HepG2 (cell line): ENCODE measurements at regions not wholly inside any gene's neighbourhood (a gene's known extent, or its start where the extent isn't known, plus 50 kb on each side); places are given as distances from the start of the nearest gene placed in this dataset.
A peak's percentile ranks its signal among the peaks of the same experiment; 100 is the strongest.

Experiments used
- GATAD1 ChIP-seq: IDR thresholded peaks from 2 replicates; pipeline ENCODE4 v1.6.1; 2016; ENCODE audit warnings: missing genetic modification reagents, missing compliant biosample characterization
- HMG20B ChIP-seq: conservative IDR thresholded peaks from 2 replicates; pipeline ENCODE4 v1.6.1; 2016; ENCODE audit warnings: missing genetic modification reagents, missing compliant biosample characterization
- JARID2 ChIP-seq: sonication (generic); formaldehyde crosslinking; IDR thresholded peaks from 2 replicates; pipeline ENCODE4 v1.8.1; 2023; ENCODE audit warnings: missing genetic modification reagents, inconsistent platforms; ENCODE audit not compliant: insufficient replicate concordance
- RFXAP ChIP-seq: sonication (generic); formaldehyde crosslinking; IDR thresholded peaks from 2 replicates; pipeline ENCODE4 v1.4.0; 2020; ENCODE audit warnings: missing genetic modification reagents, borderline replicate concordance
- SALL1 ChIP-seq: sonication (generic); formaldehyde crosslinking; IDR thresholded peaks from 2 replicates; pipeline ENCODE4 v1.8.0; 2022; ENCODE audit warnings: mild to moderate bottlenecking, missing genetic modification reagents
- TMF1 ChIP-seq: sonication (generic); formaldehyde crosslinking; IDR thresholded peaks from 2 replicates; pipeline ENCODE4 v1.8.1; 2022; ENCODE audit warnings: low read depth, missing genetic modification reagents
- TSC22D2 ChIP-seq: sonication (generic); formaldehyde crosslinking; IDR thresholded peaks from 2 replicates; pipeline ENCODE4 v1.5.1; 2020; ENCODE audit warnings: missing genetic modification reagents, mild to moderate bottlenecking, borderline replicate concordance
- TF ChIP-seq, protein P1 (sequence below): sonication (generic); formaldehyde crosslinking; IDR thresholded peaks from 2 replicates; pipeline ENCODE4 v1.5.1; 2020; ENCODE audit warnings: mild to moderate bottlenecking, missing genetic modification reagents
- TF ChIP-seq, protein P2 (sequence below): sonication (generic); formaldehyde crosslinking; IDR thresholded peaks from 2 replicates; pipeline ENCODE4 v1.4.0; 2020; ENCODE audit warnings: mild to moderate bottlenecking, missing genetic modification reagents, borderline replicate concordance
- TF ChIP-seq, protein P3 (sequence below): sonication (generic); formaldehyde crosslinking; IDR thresholded peaks from 2 replicates; pipeline ENCODE4 v1.5.0; 2020; ENCODE audit warnings: mild to moderate bottlenecking, missing genetic modification reagents, borderline replicate concordance
- TF ChIP-seq, protein P4 (sequence below): sonication (generic); formaldehyde crosslinking; IDR thresholded peaks from 2 replicates; pipeline ENCODE4 v1.8.0; 2022; ENCODE audit warnings: missing genetic modification reagents, mild to moderate bottlenecking, borderline replicate concordance
- TF ChIP-seq, protein P5 (sequence below): sonication (generic); formaldehyde crosslinking; IDR thresholded peaks from 2 replicates; pipeline ENCODE4 v1.4.0; 2020; ENCODE audit warnings: mild to moderate bottlenecking, missing genetic modification reagents
- TF ChIP-seq, protein P6 (sequence below): sonication (generic); formaldehyde crosslinking; IDR thresholded peaks from 2 replicates; pipeline ENCODE4 v1.5.1; 2020; ENCODE audit warnings: mild to moderate bottlenecking, moderate library complexity, missing genetic modification reagents

DNA sequence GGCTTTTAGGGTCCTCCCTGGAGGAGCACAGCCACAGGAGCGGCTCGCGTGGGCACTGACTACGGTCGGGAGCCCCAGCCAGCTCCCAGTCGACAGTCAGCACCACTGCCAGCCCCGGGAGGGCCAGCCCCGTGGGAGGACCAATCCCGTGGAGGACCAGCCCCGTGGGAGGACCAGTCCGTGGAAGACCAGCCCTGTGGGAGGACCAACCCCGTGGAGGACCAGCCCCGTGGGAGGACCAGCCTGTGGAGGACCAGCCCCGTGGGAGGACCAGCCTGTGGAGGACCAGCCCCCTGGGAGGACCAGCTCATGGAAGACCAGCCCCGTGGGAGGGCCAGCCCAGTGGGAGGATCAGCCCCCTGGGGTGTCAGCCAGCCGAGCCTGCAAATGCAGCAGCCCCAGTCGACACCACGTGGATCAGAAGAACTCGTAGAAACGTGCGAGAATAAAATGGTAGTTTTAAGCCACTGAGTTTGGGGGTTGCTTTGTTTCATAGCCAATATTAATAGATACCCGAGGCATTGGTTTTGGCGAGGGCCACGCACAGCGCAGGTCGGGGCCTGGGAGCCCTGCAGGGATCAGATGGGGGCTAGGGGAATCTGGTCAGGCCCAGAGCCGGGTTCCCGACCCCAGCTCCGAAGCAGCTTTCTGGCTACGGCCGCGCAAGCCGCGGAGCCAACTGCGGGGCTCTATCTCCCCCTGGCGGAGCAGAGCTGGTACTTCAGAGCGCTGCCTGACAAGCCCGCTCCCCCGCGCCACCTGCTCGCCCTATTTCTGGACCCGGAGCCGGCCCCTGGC, 73.0 kb downstream of the TEX51 start (continued):
- TF ChIP-seq, protein P1, sequence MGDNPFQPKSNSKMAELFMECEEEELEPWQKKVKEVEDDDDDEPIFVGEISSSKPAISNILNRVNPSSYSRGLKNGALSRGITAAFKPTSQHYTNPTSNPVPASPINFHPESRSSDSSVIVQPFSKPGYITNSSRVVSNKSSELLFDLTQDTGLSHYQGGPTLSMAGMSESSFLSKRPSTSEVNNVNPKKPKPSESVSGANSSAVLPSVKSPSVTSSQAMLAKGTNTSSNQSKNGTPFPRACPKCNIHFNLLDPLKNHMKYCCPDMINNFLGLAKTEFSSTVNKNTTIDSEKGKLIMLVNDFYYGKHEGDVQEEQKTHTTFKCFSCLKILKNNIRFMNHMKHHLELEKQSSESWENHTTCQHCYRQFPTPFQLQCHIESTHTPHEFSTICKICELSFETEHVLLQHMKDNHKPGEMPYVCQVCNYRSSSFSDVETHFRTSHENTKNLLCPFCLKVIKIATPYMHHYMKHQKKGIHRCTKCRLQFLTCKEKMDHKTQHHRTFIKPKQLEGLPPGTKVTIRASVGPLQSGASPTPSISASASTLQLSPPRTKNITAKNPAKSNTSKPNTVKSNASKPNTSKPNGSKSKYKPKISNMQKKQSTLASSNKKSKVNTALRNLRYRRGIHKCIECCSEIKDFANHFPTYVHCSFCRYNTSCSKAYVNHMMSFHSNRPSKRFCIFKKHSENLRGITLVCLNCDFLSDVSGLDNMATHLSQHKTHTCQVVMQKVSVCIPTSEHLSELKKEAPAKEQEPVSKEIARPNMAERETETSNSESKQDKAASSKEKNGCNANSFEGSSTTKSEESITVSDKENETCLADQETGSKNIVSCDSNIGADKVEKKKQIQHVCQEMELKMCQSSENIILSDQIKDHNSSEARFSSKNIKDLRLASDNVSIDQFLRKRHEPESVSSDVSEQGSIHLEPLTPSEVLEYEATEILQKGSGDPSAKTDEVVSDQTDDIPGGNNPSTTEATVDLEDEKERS (CRISPR knock-in tag): 0 out of 2 replicates have a peak, but pooled peaks have one; percentile 39
- TF ChIP-seq, protein P2, sequence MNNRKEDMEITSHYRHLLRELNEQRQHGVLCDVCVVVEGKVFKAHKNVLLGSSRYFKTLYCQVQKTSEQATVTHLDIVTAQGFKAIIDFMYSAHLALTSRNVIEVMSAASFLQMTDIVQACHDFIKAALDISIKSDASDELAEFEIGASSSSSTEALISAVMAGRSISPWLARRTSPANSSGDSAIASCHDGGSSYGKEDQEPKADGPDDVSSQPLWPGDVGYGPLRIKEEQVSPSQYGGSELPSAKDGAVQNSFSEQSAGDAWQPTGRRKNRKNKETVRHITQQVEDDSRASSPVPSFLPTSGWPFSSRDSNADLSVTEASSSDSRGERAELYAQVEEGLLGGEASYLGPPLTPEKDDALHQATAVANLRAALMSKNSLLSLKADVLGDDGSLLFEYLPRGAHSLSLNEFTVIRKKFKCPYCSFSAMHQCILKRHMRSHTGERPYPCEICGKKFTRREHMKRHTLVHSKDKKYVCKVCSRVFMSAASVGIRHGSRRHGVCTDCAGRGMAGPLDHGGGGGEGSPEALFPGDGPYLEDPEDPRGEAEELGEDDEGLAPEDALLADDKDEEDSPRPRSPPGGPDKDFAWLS (CRISPR knock-in tag): 0 out of 2 replicates have a peak, but pooled peaks have one; percentile 66
- 0 out of 2 replicates have a peak, but pooled peaks have one; percentile 65 for TF ChIP-seq RFXAP (CRISPR knock-in tag)
- TF ChIP-seq, protein P3, sequence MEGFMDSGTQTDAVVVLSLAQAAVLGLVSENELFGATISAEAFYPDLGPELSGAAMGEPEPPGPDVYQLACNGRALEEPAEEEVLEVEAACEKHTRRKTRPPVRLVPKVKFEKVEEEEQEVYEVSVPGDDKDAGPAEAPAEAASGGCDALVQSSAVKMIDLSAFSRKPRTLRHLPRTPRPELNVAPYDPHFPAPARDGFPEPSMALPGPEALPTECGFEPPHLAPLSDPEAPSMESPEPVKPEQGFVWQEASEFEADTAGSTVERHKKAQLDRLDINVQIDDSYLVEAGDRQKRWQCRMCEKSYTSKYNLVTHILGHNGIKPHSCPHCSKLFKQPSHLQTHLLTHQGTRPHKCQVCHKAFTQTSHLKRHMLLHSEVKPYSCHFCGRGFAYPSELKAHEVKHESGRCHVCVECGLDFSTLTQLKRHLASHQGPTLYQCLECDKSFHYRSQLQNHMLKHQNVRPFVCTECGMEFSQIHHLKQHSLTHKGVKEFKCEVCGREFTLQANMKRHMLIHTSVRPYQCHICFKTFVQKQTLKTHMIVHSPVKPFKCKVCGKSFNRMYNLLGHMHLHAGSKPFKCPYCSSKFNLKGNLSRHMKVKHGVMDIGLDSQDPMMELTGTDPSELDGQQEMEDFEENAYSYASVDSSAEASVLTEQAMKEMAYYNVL: peak; percentile 61; the same call in 1 of the 2 replicates
- TF ChIP-seq, protein P4, sequence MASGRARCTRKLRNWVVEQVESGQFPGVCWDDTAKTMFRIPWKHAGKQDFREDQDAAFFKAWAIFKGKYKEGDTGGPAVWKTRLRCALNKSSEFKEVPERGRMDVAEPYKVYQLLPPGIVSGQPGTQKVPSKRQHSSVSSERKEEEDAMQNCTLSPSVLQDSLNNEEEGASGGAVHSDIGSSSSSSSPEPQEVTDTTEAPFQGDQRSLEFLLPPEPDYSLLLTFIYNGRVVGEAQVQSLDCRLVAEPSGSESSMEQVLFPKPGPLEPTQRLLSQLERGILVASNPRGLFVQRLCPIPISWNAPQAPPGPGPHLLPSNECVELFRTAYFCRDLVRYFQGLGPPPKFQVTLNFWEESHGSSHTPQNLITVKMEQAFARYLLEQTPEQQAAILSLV (CRISPR knock-in tag): no peak; the same call in none of the 2 replicates
- TF ChIP-seq JARID2 (CRISPR knock-in tag): peak; percentile 55
- TF ChIP-seq, protein P5, sequence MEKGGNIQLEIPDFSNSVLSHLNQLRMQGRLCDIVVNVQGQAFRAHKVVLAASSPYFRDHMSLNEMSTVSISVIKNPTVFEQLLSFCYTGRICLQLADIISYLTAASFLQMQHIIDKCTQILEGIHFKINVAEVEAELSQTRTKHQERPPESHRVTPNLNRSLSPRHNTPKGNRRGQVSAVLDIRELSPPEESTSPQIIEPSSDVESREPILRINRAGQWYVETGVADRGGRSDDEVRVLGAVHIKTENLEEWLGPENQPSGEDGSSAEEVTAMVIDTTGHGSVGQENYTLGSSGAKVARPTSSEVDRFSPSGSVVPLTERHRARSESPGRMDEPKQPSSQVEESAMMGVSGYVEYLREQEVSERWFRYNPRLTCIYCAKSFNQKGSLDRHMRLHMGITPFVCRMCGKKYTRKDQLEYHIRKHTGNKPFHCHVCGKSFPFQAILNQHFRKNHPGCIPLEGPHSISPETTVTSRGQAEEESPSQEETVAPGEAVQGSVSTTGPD (CRISPR knock-in tag): no peak; the same call in 1 of the 2 replicates
- 0 out of 2 replicates have a peak, but pooled peaks have one; percentile 15 for TF ChIP-seq HMG20B
- TF ChIP-seq TSC22D2 (CRISPR knock-in tag): peak; percentile 43; the same call in 1 of the 2 replicates
- TF ChIP-seq, protein P6, sequence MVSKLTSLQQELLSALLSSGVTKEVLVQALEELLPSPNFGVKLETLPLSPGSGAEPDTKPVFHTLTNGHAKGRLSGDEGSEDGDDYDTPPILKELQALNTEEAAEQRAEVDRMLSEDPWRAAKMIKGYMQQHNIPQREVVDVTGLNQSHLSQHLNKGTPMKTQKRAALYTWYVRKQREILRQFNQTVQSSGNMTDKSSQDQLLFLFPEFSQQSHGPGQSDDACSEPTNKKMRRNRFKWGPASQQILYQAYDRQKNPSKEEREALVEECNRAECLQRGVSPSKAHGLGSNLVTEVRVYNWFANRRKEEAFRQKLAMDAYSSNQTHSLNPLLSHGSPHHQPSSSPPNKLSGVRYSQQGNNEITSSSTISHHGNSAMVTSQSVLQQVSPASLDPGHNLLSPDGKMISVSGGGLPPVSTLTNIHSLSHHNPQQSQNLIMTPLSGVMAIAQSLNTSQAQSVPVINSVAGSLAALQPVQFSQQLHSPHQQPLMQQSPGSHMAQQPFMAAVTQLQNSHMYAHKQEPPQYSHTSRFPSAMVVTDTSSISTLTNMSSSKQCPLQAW (CRISPR knock-in tag): peak; percentile 79; the same call in 1 of the 2 replicates
- peak; percentile 81 for TF ChIP-seq SALL1
- peak; percentile 32; the same call in 1 of the 2 replicates for TF ChIP-seq TMF1 (CRISPR knock-in tag)
- TF ChIP-seq GATAD1: 0 out of 2 replicates have a peak, but pooled peaks have one; percentile 38
